ENCODE measurements at regions not wholly inside any gene's neighbourhood (a gene's known extent, or its start where the extent isn't known, plus 50 kb on each side); places are given as distances from the start of the nearest gene placed in this dataset.

- in situ Hi-C loops (cut with HindIII; ENCODE audit: low sequenced_read_pairs) = loop anchor here (5.0 kb wide), 2 partner anchors 67 to 88 kb away; no protein-coding TSS in a partner anchor
These were observed 256.7 kb downstream of the BMP7 start for GRCh38 chr20:57009775-57010174.

GRCh38 chr20:57012691-57013090 is 253.8 kb downstream of the BMP7 start:
- in situ Hi-C loops (cut with HindIII; ENCODE audit: low sequenced_read_pairs) = loop anchor here (5.0 kb wide), 2 partner anchors 70 to 85 kb away; no protein-coding TSS in a partner anchor

GRCh38 chr20:57013217-57013616 is 253.2 kb downstream of the BMP7 start:
- in situ Hi-C loops (cut with HindIII; ENCODE audit: low sequenced_read_pairs) = loop anchor here (5.0 kb wide), 2 partner anchors 71 to 84 kb away; no protein-coding TSS in a partner anchor

- in situ Hi-C loops (cut with HindIII; ENCODE audit: low sequenced_read_pairs) = loop anchor here (5.0 kb wide), 2 partner anchors 71 to 84 kb away; no protein-coding TSS in a partner anchor
These were observed 252.7 kb downstream of the BMP7 start for GRCh38 chr20:57013741-57014140.

- in situ Hi-C loops (cut with HindIII; ENCODE audit: low sequenced_read_pairs) = no loop called here
These were observed 246.1 kb downstream of the BMP7 start for GRCh38 chr20:57020364-57020763.

- in situ Hi-C loops (cut with HindIII; ENCODE audit: low sequenced_read_pairs) = no loop called here
These were observed 244.1 kb downstream of the BMP7 start for GRCh38 chr20:57022306-57022705.

- in situ Hi-C loops (cut with HindIII; ENCODE audit: low sequenced_read_pairs) = no loop called here
These were observed 243.4 kb downstream of the BMP7 start for GRCh38 chr20:57023007-57023406.

- in situ Hi-C loops (cut with HindIII; ENCODE audit: low sequenced_read_pairs) = no loop called here
These were observed 242.4 kb downstream of the BMP7 start for GRCh38 chr20:57023997-57024396.

GRCh38 chr20:57024849-57025248 is 241.6 kb downstream of the BMP7 start:
- in situ Hi-C loops (cut with HindIII; ENCODE audit: low sequenced_read_pairs) = no loop called here

- in situ Hi-C loops (cut with HindIII; ENCODE audit: low sequenced_read_pairs) = no loop called here
These were observed 241.2 kb downstream of the BMP7 start for GRCh38 chr20:57025261-57025660.

GRCh38 chr20:57025666-57026224 is 240.7 kb downstream of the BMP7 start:
- in situ Hi-C loops (cut with HindIII; ENCODE audit: low sequenced_read_pairs) = no loop called here

- in situ Hi-C loops (cut with HindIII; ENCODE audit: low sequenced_read_pairs) = no loop called here
These were observed 238.7 kb downstream of the BMP7 start for GRCh38 chr20:57027777-57028176.

GRCh38 chr20:57030611-57031600 is 235.5 kb downstream of the BMP7 start:
- in situ Hi-C loops (cut with HindIII; ENCODE audit: low sequenced_read_pairs) = no loop called here

GRCh38 chr20:57031867-57032355 is 234.5 kb downstream of the BMP7 start:
- in situ Hi-C loops (cut with HindIII; ENCODE audit: low sequenced_read_pairs) = no loop called here

GRCh38 chr20:57032847-57033246 is 233.6 kb downstream of the BMP7 start:
- in situ Hi-C loops (cut with HindIII; ENCODE audit: low sequenced_read_pairs) = no loop called here

GRCh38 chr20:57034001-57034400 is 232.4 kb downstream of the BMP7 start:
- in situ Hi-C loops (cut with HindIII; ENCODE audit: low sequenced_read_pairs) = no loop called here

GRCh38 chr20:57037689-57038088 is 228.8 kb downstream of the BMP7 start:
- in situ Hi-C loops (cut with HindIII; ENCODE audit: low sequenced_read_pairs) = no loop called here

GRCh38 chr20:57038608-57039440 is 227.6 kb downstream of the BMP7 start:
- in situ Hi-C loops (cut with HindIII; ENCODE audit: low sequenced_read_pairs) = no loop called here

GRCh38 chr20:57040466-57040865 is 226.0 kb downstream of the BMP7 start:
- in situ Hi-C loops (cut with HindIII; ENCODE audit: low sequenced_read_pairs) = no loop called here

GRCh38 chr20:57040924-57041323 is 225.5 kb downstream of the BMP7 start:
- in situ Hi-C loops (cut with HindIII; ENCODE audit: low sequenced_read_pairs) = no loop called here

GRCh38 chr20:57043091-57043490 is 223.3 kb downstream of the BMP7 start:
- in situ Hi-C loops (cut with HindIII; ENCODE audit: low sequenced_read_pairs) = no loop called here
